ENCODE measurements at regions not wholly inside any gene's neighbourhood (a gene's known extent, or its start where the extent isn't known, plus 50 kb on each side); places are given as distances from the start of the nearest gene placed in this dataset.

DNA sequence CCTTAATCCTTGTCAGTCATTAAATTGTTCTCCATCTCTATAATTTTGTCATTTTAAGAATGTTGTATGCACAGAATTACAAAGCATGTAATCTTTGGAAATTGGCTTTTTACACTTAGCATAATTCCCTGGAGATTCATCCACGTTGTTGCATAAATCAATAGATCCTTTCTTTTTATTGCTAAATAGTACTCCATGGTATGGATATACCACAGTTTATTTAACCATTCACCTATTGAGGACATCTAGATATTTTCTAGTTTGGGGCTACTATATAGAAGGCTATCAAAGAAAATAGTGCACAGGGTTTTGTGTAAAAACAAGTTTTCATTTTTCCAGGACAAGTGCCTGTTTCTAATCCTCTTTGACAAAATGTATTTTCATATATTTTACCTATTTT is 523.6 kb upstream of the KLF12 start:
- H3K27ac ChIP-seq, result no peak overlapping the region
- H3K4me1 ChIP-seq, result no peaks in the 10 kb centered on the region
- no peak overlapping the region for H3K4me3 ChIP-seq
- DNase-seq, result no peak
- no peaks in the 10 kb centered on the region for H3K36me3 ChIP-seq
- no peaks in the 10 kb centered on the region for H3K9me3 ChIP-seq (replicated peaks)
- H3K27me3 ChIP-seq, result no peaks in the 10 kb centered on the region

DNA sequence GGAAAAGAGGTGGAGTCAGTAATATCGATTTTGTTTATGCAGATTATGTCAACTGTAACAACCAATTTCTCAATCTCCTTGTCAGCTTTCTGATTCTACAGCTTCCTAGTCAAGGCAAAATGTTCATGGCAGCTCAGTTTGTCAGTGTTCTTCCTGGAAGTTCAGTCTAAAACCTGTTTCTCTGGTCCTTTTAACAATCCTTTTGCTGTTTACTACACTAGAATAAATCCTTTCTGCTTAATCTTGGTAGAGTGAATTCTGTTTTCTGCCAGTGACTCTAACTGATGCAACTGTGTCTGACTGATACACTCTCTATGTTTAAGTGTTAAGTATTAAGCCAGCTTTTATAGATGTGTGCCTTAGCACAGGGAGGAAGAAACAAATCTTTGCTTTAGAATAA is 516.9 kb upstream of the KLF12 start:
- H3K4me3 ChIP-seq, result no peak overlapping the region
- H3K27ac ChIP-seq, result no peak overlapping the region
- H3K27me3 ChIP-seq, result no peaks in the 10 kb centered on the region
- no peaks in the 10 kb centered on the region; the same call in 1 of the 2 replicates for H3K36me3 ChIP-seq
- no peaks in the 10 kb centered on the region for H3K4me1 ChIP-seq
- DNase-seq, result no peak
- H3K9me3 ChIP-seq (replicated peaks), result no peaks in the 10 kb centered on the region

DNA sequence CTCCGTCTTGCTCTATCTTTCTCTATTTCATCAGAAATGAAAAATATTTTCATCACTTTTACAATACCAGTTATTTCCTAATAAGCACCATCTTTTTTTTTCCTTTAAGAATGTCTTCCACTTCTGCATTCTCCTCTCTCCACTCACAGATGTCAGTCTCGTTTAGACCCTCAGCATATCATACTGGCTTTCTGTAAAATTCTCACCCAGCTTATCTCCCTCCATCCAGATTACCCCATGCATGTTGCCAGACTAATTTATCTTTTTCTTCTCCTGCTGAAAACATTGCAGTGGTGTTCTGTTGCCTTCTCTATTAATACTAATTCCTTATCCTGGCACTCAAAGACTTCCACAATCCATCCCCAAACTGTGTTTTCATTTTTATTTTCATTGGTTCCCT is 513.8 kb upstream of the KLF12 start:
- Histone ChIP-seq H3K36me3 (no peaks in the 10 kb centered on the region; the same call in 1 of the 2 replicates), H3K4me1 (no peaks in the 10 kb centered on the region), H3K27me3 (no peaks in the 10 kb centered on the region), H3K27ac (no peak overlapping the region), H3K9me3 (replicated peaks) (no peaks in the 10 kb centered on the region), H3K4me3 (no peak overlapping the region)
- DNase-seq, result no peak

DNA sequence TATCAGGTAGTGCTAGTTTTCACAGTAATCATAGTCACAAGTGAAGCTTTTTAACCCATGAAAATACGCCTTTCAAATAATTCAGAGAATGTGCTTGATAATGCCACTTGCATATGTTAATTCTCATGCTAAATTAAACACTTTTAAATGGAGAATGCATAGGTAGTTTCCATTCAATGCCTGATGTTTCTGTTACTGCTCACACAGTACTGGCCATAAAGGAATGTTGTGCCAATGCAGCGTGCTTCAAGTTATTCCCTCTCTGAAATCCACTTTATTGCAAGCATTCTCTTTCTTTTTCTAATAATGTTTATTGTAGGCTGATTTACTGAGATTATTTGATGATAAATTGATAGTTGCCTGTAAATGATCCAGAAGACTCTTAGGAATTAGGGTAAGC is 513.0 kb upstream of the KLF12 start:
- H3K4me3 ChIP-seq, result no peak overlapping the region
- H3K9me3 ChIP-seq (replicated peaks), result no peaks in the 10 kb centered on the region
- H3K4me1 ChIP-seq, result no peaks in the 10 kb centered on the region
- no peaks in the 10 kb centered on the region for H3K27me3 ChIP-seq
- no peak overlapping the region for H3K27ac ChIP-seq
- no peaks in the 10 kb centered on the region; the same call in 1 of the 2 replicates for H3K36me3 ChIP-seq
- DNase-seq, result no peak

DNA sequence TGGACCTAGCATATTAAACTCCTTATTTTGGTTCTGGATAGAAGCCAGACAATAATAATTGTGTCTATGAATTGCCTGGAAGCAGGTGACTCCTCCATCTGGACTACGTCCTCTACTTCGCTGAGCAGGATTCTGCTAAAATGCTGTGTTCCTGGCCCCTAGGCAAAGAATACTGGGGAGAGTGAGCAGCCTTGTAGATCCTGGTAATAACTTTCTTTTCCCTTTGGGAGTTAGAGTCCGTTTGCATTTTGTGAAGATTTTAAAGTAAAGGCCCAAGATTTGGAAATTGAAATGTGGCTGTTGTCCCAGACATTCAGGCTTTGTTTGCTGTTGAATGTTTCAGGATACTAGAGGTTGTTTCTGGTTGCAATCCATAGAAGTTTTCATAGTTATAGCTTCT is 511.9 kb upstream of the KLF12 start:
- Histone ChIP-seq H3K4me1 (no peaks in the 10 kb centered on the region), H3K27ac (no peak overlapping the region), H3K27me3 (no peaks in the 10 kb centered on the region), H3K4me3 (no peak overlapping the region), H3K9me3 (replicated peaks) (no peaks in the 10 kb centered on the region), H3K36me3 (no peaks in the 10 kb centered on the region; the same call in 1 of the 2 replicates)
- DNase-seq, result no peak

DNA sequence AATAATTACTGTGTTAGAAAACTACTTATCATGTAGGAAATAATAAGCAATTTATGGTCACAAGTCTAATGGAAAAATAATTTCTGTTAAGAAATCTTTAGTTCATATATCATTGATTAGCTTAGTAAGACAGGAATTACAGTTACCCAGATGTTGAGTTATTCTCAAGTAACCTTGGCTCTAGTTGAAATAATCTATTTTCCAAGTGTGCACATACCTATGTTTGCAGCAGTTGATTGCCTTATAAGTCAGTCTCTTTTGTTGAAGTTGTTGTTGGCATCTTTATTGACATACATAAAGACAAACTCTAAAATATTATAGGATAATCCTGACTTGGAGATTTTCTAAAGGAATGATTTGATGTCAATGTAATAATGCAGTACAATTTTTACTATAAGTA is 511.4 kb upstream of the KLF12 start:
- H3K36me3 ChIP-seq, result no peaks in the 10 kb centered on the region; the same call in 1 of the 2 replicates
- no peaks in the 10 kb centered on the region for H3K4me1 ChIP-seq
- DNase-seq, result no peak
- no peaks in the 10 kb centered on the region for H3K27me3 ChIP-seq
- no peaks in the 10 kb centered on the region for H3K9me3 ChIP-seq (replicated peaks)
- no peak overlapping the region for H3K27ac ChIP-seq
- no peak overlapping the region for H3K4me3 ChIP-seq

DNA sequence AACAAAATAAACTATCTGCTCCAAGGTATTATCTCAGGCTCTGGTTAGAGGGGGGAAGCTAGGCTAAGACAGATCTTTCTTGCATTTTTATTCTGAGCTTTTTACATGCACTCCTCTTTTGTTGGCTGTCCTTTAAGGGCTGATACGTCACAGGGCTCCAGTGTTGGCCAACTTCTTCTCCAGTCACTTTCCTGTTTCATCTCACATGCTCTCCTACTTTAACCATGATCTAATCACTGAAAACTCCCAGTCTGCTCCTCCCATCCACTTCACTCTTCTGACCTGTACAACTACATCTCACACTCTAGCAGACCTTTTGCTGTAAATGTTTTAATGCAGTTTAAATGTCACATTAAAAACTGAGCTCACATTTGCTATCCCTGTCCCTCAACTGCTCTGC is 510.0 kb upstream of the KLF12 start:
- H3K27ac ChIP-seq, result no peak overlapping the region
- no peaks in the 10 kb centered on the region for H3K4me1 ChIP-seq
- no peaks in the 10 kb centered on the region for H3K27me3 ChIP-seq
- DNase-seq, result no peak
- no peaks in the 10 kb centered on the region; the same call in 1 of the 2 replicates for H3K36me3 ChIP-seq
- H3K9me3 ChIP-seq (replicated peaks), result no peaks in the 10 kb centered on the region
- H3K4me3 ChIP-seq, result no peak overlapping the region

DNA sequence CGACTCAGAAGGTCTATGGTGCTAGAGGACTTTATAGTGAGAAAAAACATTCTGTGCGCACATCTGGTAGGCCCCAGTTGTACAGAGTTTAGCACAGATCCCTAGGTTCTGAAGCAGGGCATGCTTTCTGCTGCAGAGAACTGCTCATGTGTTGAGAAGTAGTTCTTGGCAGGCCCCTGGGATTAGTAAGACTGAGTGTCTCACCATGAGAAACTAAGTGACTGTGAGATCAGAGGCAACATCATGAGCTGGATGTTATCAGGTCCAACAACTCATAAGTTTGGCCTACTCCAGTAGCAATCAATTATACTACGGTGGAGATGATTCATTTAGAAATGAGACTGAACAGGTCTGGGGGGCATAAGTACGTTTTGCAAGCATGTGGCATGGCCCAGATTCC is 507.4 kb upstream of the KLF12 start:
- Histone ChIP-seq H3K4me3 (no peak overlapping the region), H3K9me3 (replicated peaks) (no peaks in the 10 kb centered on the region), H3K27me3 (no peaks in the 10 kb centered on the region), H3K27ac (no peak overlapping the region), H3K36me3 (no peaks in the 10 kb centered on the region), H3K4me1 (no peaks in the 10 kb centered on the region)
- DNase-seq, result no peak

DNA sequence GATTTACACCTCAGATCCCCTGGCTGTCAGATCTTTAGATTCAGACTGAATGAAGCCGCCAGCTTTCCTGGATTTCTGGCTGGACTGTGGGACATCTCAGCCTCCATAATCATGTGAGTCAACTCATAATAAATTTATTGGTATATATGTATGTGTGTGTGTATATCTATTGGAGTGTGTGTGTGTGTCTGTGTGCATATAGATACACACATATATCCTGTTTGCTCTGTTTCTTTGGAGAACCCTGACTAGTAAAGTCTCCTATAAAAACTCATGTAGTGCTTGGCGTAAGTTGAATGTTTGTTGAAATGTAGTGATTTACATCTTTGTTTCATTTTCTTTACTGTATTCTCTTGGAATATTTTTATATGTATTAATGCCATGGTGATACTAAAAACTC is 499.5 kb upstream of the KLF12 start:
- H3K36me3 ChIP-seq, result no peaks in the 10 kb centered on the region
- no peak overlapping the region for H3K27ac ChIP-seq
- no peaks in the 10 kb centered on the region for H3K27me3 ChIP-seq
- H3K4me3 ChIP-seq, result no peak overlapping the region
- no peak for DNase-seq
- no peaks in the 10 kb centered on the region for H3K9me3 ChIP-seq (replicated peaks)
- no peaks in the 10 kb centered on the region for H3K4me1 ChIP-seq

DNA sequence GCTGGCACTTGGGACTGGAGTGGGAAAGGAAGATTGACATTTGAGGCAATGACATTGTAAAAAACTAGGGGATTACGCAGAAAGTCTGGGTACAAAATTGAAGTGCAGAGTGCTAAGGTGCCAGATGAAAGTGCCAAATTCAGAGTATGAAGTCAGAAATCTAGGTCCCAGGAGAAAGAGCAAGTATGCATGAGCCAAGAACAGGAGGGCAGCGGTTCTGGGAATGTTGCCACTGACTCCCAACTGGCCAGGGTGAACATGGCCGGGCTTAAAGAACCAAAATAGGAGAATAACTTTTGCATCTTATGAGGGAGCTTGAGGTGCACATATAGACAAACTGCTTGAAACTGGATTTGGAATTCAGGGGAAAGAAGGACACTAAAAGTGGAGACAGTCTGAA is 495.8 kb upstream of the KLF12 start:
- Histone ChIP-seq H3K4me1 (no peaks in the 10 kb centered on the region), H3K4me3 (no peak overlapping the region), H3K9me3 (replicated peaks) (no peaks in the 10 kb centered on the region), H3K36me3 (no peaks in the 10 kb centered on the region), H3K27ac (no peak overlapping the region), H3K27me3 (no peaks in the 10 kb centered on the region)
- DNase-seq, result no peak

DNA sequence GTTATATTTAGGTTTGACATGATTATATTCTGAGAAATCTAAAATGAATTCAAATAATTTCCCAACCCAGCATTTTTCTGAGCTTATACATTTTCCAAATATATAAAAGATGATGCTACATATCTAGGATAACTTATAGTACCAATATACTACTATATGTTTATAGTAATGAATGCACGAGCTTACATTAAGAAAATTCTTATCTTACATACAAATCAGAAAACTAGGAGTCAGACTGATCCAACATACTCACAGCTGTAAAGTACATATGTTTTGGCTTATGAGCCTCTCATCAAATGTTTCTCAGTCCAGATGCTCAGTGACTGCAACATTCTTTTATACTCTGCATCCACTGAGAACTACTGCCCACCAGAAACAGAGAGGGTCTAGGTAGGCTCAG is 491.3 kb upstream of the KLF12 start:
- no peaks in the 10 kb centered on the region for H3K27me3 ChIP-seq
- no peak for DNase-seq
- no peak overlapping the region for H3K4me3 ChIP-seq
- H3K9me3 ChIP-seq (replicated peaks), result no peaks in the 10 kb centered on the region
- H3K27ac ChIP-seq, result no peak overlapping the region
- H3K4me1 ChIP-seq, result no peaks in the 10 kb centered on the region
- no peaks in the 10 kb centered on the region for H3K36me3 ChIP-seq

DNA sequence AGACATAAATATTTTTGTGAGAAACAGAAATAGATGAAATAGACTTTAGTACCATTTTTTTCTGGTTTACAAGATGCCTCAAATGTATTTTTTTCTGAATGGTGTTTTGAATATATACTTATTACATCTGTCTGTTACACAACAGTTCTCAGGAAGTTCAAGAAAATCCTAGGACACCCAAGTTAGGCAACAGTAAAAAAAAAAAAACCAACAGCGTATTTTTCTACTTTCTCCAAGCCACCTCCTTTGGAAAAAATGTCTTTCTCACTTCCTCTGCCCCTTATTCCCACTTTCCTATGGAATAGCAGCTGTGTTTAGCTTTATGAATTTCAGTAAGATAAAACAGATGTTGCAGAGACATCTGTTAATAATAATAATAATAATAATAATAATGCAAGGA is 489.6 kb upstream of the KLF12 start:
- H3K27me3 ChIP-seq, result no peaks in the 10 kb centered on the region
- H3K4me1 ChIP-seq, result no peaks in the 10 kb centered on the region
- DNase-seq, result no peak
- no peak overlapping the region for H3K4me3 ChIP-seq
- no peak overlapping the region for H3K27ac ChIP-seq
- no peaks in the 10 kb centered on the region for H3K36me3 ChIP-seq
- no peaks in the 10 kb centered on the region for H3K9me3 ChIP-seq (replicated peaks)

DNA sequence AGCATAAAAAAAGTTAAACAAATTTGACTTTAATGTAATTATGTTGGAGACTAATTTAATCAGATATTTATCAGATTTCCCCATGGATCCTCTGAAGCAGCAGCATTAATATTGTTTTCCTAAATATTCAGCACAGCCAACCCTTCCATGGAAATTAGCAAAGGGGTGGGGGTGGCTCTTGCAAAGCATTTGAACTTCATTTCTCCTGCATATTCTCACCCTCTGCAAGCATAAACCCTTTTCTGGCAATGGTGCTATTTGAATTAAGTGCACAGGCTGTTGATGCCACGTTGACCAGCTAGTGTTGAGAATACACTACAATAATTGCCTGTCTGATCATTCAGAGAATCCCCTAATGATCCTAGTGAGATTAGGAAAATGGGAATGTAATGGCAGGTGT is 488.1 kb upstream of the KLF12 start:
- no peak overlapping the region for H3K4me3 ChIP-seq
- no peaks in the 10 kb centered on the region for H3K27me3 ChIP-seq
- no peak overlapping the region for H3K27ac ChIP-seq
- no peaks in the 10 kb centered on the region for H3K36me3 ChIP-seq
- H3K4me1 ChIP-seq, result no peaks in the 10 kb centered on the region
- no peaks in the 10 kb centered on the region for H3K9me3 ChIP-seq (replicated peaks)
- DNase-seq, result no peak

DNA sequence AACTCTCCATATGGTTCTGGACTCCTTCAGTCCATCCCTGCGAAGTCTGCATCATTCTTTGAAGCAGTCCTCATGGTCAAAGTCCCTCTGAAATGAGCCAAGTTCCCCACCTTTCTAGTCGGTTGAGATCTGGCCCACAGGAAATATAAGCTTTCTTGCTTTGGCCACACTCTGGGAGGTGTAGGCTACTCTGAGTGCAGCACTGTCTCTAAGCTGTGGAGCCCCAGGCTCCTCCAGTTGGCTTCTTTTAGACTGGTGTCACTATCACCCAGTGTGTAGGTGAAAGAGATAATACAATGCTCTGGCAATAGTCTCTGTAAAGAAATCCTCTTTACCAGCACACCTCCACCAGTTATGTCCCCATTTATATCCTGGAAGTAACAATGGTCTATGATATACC is 486.5 kb upstream of the KLF12 start:
- H3K27me3 ChIP-seq, result no peaks in the 10 kb centered on the region
- H3K4me3 ChIP-seq, result no peak overlapping the region
- DNase-seq, result no peak
- H3K9me3 ChIP-seq (replicated peaks), result no peaks in the 10 kb centered on the region
- no peaks in the 10 kb centered on the region for H3K36me3 ChIP-seq
- H3K4me1 ChIP-seq, result no peaks in the 10 kb centered on the region
- H3K27ac ChIP-seq, result no peak overlapping the region

DNA sequence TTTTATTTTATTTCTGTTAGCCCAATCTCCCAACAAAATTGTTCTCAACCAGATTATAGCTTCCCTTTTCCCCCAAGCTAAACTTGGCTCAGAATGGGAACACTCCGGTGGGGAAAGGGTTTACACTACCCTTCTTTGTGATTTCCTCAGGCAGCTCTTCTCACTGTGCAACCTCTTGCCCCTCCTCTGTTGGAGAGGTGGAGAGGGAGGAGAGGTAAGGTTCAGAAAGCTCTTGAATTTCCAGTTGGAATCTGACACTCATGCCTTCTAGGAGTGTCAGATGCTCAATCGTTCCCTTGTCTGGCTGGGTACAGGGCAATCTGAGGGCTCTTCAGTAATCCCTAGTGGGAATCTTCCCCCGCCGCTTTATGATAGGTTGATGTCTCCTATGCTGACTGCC is 486.1 kb upstream of the KLF12 start:
- Histone ChIP-seq H3K4me3 (no peak overlapping the region), H3K9me3 (replicated peaks) (no peaks in the 10 kb centered on the region), H3K4me1 (no peaks in the 10 kb centered on the region), H3K36me3 (no peaks in the 10 kb centered on the region), H3K27ac (no peak overlapping the region), H3K27me3 (no peaks in the 10 kb centered on the region)
- no peak for DNase-seq

DNA sequence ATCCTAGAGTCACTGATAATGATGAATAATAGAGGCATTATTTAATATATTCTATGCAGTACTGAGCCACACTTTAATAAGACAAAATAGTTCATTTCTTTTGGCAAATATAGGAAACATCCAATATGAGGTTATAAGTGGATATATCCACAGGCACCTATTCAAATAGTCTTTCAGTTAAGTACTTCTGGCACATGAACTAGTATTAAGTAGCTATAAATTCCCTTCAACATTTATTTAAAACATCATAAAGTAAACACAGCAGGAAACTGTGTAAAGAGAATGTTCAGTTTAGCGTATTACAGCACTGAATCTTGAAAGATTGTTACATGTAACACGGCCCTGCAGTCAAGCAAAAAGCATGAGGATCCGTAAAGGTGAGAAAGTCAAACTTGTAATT is 463.3 kb upstream of the KLF12 start:
- no peak overlapping the region for H3K4me3 ChIP-seq
- no peaks in the 10 kb centered on the region for H3K27me3 ChIP-seq
- DNase-seq, result no peak
- no peaks in the 10 kb centered on the region for H3K36me3 ChIP-seq
- no peaks in the 10 kb centered on the region for H3K9me3 ChIP-seq (replicated peaks)
- no peaks in the 10 kb centered on the region for H3K4me1 ChIP-seq
- H3K27ac ChIP-seq, result no peak overlapping the region

DNA sequence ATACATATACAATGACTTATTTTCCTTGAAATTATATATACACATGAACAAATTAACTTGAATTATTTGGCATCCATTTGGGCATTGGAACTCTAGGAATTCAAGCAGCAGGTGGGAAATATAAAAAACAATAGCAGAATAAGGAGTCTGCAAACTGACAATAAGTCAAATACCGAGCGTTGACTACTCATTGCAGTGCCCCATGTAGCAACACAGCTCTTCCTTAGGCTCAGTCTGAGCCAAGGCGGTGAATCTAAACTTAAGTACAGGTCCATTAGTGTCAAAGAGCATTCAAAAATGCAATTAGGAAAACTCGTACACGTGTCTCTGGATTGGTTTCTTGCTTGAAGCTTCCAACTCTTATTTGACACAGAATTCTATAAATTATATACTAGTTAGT is 462.5 kb upstream of the KLF12 start:
- DNase-seq, result no peak
- Histone ChIP-seq H3K36me3 (no peaks in the 10 kb centered on the region), H3K4me1 (no peaks in the 10 kb centered on the region), H3K27me3 (no peaks in the 10 kb centered on the region), H3K4me3 (no peak overlapping the region), H3K9me3 (replicated peaks) (no peaks in the 10 kb centered on the region), H3K27ac (no peak overlapping the region)

All from SJCRH30 (cell line).